AG10803 (cell line): ENCODE measurements at regions not wholly inside any gene's neighbourhood (a gene's known extent, or its start where the extent isn't known, plus 50 kb on each side); places are given as distances from the start of the nearest gene placed in this dataset.

Source experiments
- DNase-seq: peaks from one replicate; pipeline ENCODE4 v3.0.0; 2010; ENCODE audit warnings: low read depth
- H3K4me3 ChIP-seq: 2 replicates; pipeline ENCODE4 v1.5.1; 2011; ENCODE audit warnings: mild to moderate bottlenecking, low read length, control low read depth
- TF ChIP-seq, protein P1 (sequence below): conservative IDR thresholded peaks from 2 replicates; pipeline ENCODE4 v1.5.1; 2011; ENCODE audit warnings: mild to moderate bottlenecking, low read length, control low read depth, inconsistent platforms

DNA sequence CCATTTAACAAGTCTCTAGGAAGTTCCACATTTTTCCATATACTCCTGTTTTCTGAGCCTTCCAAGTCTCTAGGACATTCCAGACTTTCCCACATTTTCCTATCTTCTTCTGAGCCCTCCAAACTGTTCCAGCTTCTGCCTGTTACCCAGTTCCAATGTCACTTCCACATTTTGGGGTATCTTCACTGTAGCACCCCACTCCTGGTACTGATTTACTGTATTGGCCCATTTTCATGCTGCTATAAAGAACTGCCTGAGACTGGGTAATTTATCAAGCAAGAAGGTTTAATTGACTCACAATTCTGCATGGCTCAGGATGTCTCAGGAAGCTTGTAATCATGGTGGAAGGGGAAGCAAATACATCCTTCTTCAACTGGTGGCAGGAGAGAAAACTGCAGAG is 285.0 kb downstream of the LRRIQ3 start:
- no peak overlapping the region for H3K4me3 ChIP-seq
- TF ChIP-seq, protein P1, sequence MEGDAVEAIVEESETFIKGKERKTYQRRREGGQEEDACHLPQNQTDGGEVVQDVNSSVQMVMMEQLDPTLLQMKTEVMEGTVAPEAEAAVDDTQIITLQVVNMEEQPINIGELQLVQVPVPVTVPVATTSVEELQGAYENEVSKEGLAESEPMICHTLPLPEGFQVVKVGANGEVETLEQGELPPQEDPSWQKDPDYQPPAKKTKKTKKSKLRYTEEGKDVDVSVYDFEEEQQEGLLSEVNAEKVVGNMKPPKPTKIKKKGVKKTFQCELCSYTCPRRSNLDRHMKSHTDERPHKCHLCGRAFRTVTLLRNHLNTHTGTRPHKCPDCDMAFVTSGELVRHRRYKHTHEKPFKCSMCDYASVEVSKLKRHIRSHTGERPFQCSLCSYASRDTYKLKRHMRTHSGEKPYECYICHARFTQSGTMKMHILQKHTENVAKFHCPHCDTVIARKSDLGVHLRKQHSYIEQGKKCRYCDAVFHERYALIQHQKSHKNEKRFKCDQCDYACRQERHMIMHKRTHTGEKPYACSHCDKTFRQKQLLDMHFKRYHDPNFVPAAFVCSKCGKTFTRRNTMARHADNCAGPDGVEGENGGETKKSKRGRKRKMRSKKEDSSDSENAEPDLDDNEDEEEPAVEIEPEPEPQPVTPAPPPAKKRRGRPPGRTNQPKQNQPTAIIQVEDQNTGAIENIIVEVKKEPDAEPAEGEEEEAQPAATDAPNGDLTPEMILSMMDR = no peak
- no peak for DNase-seq

DNA sequence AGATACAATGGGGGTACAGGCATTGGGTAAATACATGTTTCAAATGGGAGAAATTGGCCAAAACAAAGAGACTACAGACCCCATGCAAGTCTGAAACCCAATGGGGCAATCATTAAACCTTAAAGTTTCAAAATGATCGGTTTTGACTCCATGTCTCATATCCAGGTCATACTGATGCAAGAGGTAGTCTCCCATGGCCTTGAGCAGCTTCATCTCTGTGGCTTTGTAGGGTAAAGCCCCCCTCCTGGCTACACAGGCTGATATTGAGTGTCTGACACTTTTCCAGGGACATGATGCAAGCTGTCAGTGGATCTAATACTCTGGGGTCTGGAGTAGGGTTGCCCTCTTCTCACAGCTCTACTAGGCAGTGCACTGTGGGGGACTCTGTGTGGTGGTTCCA is 286.1 kb downstream of the LRRIQ3 start:
- no peak overlapping the region for H3K4me3 ChIP-seq
- no peak for DNase-seq
- TF ChIP-seq, protein P1 = no peak

DNA sequence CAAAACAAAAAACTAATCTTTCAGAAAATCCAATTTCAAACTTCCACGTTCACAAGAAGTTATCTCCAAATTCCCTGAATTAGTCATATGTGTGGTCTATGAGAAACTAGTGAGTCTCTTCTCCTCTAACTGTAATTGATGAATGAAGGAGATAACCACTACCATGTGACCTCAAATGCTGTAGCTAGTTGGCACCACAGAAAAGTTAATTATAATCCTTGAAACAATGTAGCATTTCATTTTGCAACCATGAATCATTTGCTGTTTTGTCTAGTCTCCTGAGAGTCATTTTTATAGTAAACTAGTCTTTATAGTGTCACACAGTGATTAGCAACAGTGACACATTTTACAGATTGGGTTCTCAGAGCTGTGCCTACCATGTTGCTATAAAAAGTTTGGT is 287.5 kb downstream of the LRRIQ3 start:
- TF ChIP-seq, protein P1 = no peak
- peak; percentile 37 for DNase-seq
- no peak overlapping the region for H3K4me3 ChIP-seq

DNA sequence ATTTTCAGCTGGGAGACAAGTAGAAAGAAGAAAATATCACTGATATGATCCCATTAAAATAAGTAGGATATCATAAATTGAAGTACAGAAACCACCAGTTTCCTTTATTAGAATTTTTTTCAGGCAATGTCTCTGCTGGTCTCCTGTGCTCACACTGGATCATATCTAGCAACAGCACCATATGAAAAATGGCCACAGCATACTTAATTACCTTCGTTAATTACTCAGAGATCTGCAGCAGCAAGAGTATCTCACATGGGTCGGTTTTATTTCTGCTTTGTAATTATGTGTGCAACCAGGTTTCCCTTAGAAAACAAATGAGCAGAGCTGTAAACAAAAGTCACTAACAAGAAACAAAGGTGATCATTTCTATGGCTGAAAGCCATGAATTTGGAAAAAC is 287.9 kb downstream of the LRRIQ3 start:
- no peak for DNase-seq
- TF ChIP-seq, protein P1 = no peak
- no peak overlapping the region for H3K4me3 ChIP-seq

DNA sequence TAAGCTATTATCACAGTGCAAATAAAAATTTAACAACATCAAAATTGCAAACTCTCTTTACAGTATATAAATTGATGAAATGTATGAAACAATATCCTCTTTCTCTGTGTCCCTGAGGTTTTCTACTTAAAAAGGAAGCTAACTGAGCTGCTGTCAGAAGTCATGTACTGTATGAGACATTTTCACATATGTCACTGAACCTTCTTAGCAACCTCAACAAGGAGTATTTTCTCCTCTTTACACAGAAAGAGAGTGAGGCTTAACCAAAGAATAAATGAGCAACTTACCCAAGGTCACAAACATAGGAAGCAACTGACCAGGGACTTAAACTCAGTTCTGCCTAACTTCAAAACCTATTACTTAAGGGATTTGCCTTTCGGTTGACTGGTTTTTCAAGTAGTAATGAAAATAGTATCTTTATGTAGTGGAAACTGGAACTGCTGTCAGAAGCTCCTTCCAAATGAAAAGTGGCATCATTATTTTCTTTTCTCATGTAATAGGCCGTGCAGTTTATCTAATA is 288.9 kb downstream of the LRRIQ3 start:
- TF ChIP-seq, protein P1 = no peak
- no peak for DNase-seq
- H3K4me3 ChIP-seq = no peak overlapping the region

DNA sequence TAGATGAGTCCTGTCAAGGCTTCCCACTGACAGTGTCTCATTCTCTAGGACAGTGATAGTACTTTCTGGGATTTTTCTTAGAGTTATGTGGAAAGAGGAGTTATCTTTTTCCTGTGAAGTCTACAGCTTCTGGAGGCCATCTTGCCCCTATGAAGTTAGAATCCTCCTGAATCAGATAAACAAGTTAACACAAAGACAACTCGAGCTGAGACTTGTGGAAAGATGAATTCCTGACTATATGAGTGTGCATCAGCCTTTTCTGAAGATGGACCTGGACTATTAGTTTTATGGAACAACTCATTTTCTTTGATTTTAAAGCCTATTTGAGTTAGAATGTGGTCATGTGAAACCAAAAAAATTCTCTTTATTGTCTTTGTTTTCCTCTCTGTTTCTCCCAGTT is 290.9 kb downstream of the LRRIQ3 start:
- TF ChIP-seq, protein P1 = no peak
- no peak overlapping the region for H3K4me3 ChIP-seq
- DNase-seq = no peak

- H3K4me3 ChIP-seq = no peak overlapping the region
- DNase-seq = peak; percentile 1
- TF ChIP-seq, protein P1 = no peak
Measured at GRCh38 chr1:73903092-73903491, 294.9 kb downstream of the LRRIQ3 start.
